Heart left ventricle (tissue), 13 donors: ENCODE measurements at regions not wholly inside any gene's neighbourhood (a gene's known extent, or its start where the extent isn't known, plus 50 kb on each side); places are given as distances from the start of the nearest gene placed in this dataset.

Experiments
- CTCF ChIP-seq, 12 donors: fragments of 200-600 bp; sonication (generic) in 4 of 12; IDR thresholded peaks; one replicate each; pipeline versions ENCODE4 v1.5.0 to v1.8.0; 2018 to 2022; ENCODE audit warnings: antibody characterized with exemption in 12 of 12, mild to moderate bottlenecking in 5 of 12
- POLR2A ChIP-seq, 2 donors: fragments of 450-650 bp; IDR thresholded peaks; one replicate each; pipeline ENCODE4 v1.6.1; 2017; ENCODE audit warnings: antibody characterized with exemption in 2 of 2, mild to moderate bottlenecking in 2 of 2, moderate library complexity in 2 of 2
- donor health status: ischemic (EF 13 %, LVEDD 7.1; RV severe dilation, severe dysfunction).
- donor health status: DM: no; HTN: yes; CAD: no.
- donor health status: DM: no; HTN: no; CAD: no.
- donor health status: ischemic (EF 25% LVEDD 6.9; RV normal size, moderate dysfunction).
- donor health status: ischemic (EF 25% LVEDD 5.7; RV mildly dilated, moderate dysfunction).
- donor health status: ischemic (EF 35%, LVEDD 5.7; RV mildly dilated, moderate dysfunction).
- donor health status: nonischemic (EF 11% LVEDD 7.7; RV severe dilation, severe dysfunction).
- donor health status: DM: yes; HTN: yes; CAD: no.
- donor health status: PGD.
- donor health status: ischemic (EF 29% LVEDD 5.4; RV normal size, mild dysfunction).
- donor health status: nonischemic (EF 23%, LVEDD 6.1; RV moderate dilation, normal function).

- TF ChIP-seq POLR2A (IDR thresholded peaks at IDR 0.05) (no peak), CTCF (IDR thresholded peaks at IDR 0.05) (no peak)
Observed at GRCh38 chr6:1453024-1453423, 63.6 kb downstream of the FOXF2 start.
